ES-I3 (cell line): ENCODE measurements at regions not wholly inside any gene's neighbourhood (a gene's known extent, or its start where the extent isn't known, plus 50 kb on each side); places are given as distances from the start of the nearest gene placed in this dataset.

Experiments used
- H3K36me3 ChIP-seq: 2 replicates; pipeline ENCODE4 v1.6.1; 2013; ENCODE audit warnings: mild to moderate bottlenecking, low read length, control low read depth, moderate library complexity; ENCODE audit not compliant: insufficient read depth
- H3K4me1 ChIP-seq: 2 replicates; pipeline ENCODE4 v1.6.1; 2013; ENCODE audit warnings: mild to moderate bottlenecking, control low read depth, low read length; ENCODE audit not compliant: insufficient read depth
- H3K9ac ChIP-seq: 2 replicates; pipeline ENCODE4 v1.6.1; 2013; ENCODE audit warnings: low read depth, mild to moderate bottlenecking, low read length, moderate library complexity
- H3K9me3 ChIP-seq: 2 replicates; pipeline ENCODE4 v1.6.1; 2013; ENCODE audit warnings: mild to moderate bottlenecking, low read length, moderate library complexity; ENCODE audit not compliant: control insufficient read depth, insufficient read depth

DNA sequence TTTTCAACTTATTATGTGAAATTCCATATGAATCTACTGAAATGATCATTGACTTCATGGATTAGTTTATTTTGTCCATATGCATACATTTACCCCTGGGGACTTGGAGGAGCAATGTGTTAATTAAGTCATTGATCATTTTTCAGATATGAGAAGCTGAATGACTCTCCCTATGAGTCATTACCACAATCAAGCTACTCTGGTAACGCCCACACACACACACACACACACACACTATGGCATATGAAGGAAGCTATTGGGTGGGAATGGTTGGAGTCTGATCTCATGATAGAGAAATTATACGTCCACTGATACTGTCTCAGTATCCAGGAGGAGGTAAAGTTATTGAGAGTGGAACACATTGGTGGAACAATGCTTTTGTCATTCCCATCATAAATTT, 528.9 kb downstream of the AGTPBP1 start:
- Histone ChIP-seq H3K9me3 (no peaks in the 10 kb centered on the region), H3K4me1 (peaks cover 24% of the 10 kb centered on the region), H3K36me3 (no peaks in the 10 kb centered on the region), H3K9ac (no peak overlapping the region)

DNA sequence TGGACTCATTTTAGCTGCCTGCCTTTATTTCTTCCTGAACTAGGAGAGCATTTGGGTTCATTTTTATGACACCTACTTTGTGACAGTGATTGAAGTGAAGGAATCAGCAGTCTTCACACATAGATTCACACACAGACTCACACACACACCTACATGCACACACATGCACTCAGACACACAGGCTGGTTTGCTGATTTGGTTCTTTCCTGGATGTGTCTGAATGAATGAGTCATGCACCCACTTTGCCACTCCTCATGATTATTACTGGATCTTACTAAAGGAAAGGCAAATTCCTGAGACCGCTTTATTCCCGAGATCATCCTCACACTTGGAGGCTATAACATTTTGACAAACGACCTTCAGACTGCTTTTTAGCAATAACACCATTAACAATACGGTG, 529.5 kb downstream of the AGTPBP1 start:
- H3K9ac ChIP-seq = no peak overlapping the region
- H3K4me1 ChIP-seq = peaks cover 24% of the 10 kb centered on the region
- no peaks in the 10 kb centered on the region for H3K36me3 ChIP-seq
- H3K9me3 ChIP-seq = no peaks in the 10 kb centered on the region

DNA sequence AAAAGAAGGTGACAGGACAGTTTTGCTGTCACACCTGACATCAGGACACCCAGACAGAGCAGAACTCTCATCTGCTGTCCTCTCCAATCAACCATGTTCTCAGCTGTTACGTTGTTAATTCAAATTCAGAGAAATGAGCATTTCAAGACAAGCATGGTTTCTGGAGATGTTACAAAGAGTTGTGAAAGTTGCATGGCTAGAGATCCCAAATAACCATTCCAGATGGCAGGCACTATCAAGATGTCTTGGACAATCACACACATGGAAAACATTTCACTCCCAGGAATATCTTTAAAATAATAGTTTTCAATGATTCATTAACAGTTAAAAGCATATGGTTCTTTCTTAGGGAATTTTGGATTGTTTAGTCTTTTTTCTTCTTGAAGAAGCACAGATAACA, 533.1 kb downstream of the AGTPBP1 start:
- Histone ChIP-seq H3K4me1 (peaks cover 15% of the 10 kb centered on the region), H3K9me3 (no peaks in the 10 kb centered on the region), H3K36me3 (no peaks in the 10 kb centered on the region), H3K9ac (no peak overlapping the region)

DNA sequence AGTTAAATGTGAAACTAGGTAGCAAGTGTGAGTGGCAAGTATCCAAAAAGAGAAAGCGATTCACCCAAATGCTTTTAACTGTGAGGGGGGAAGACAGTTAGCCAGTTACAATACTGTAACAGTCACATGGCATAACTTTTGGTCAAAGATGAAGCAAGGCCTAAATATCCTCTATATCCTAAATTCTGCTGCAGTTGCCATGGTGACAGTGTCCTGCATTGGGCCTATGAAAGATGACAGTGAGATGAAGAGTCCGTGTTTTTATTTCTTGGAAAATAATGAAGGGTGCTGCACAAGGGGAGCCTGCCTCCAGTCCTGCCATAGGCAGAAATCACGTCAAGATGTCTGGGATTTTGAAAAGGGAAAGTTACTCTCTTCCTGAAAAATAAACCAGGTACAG, 534.6 kb downstream of the NTRK2 start:
- Histone ChIP-seq H3K9ac (no peak overlapping the region), H3K36me3 (no peaks in the 10 kb centered on the region), H3K9me3 (no peaks in the 10 kb centered on the region), H3K4me1 (no peaks in the 10 kb centered on the region)

GRCh38 chr9:85202596-85202995, 533.1 kb downstream of the NTRK2 start:
- Histone ChIP-seq H3K36me3 (no peaks in the 10 kb centered on the region), H3K4me1 (no peaks in the 10 kb centered on the region), H3K9ac (no peak overlapping the region), H3K9me3 (no peaks in the 10 kb centered on the region)

DNA sequence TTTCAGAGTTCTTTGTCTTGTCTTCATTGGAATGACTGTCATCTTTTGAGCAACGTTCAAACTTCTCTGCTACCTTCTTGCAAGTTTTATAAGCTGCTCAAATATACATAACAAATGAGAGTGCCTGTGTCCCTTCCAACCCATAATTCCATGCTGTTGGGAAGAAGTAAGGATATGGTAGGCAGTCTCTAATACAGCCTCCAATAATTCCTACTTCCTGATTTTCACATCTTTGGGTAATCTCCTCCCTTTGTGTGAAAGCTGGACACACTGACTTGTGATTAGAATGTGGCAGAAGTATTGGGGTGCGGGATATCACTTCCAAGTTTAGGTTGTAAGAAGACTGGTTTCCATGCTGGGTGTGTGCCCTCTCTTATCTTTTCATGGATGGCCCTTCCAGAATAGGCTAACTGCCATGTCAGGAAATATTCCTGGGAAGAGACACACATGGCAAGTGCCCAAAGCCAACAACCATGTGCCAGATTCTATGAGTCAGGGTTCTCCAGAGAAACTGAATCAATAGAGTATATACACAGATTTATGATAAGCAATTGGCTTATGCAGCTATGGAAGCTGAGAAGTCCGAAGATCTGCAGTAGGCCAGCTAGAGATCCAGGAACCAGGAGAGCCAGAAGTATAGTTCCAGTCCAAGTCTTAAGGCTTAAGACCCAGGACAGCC, 531.3 kb downstream of the NTRK2 start:
- Histone ChIP-seq H3K36me3 (no peaks in the 10 kb centered on the region), H3K9me3 (no peaks in the 10 kb centered on the region), H3K4me1 (no peaks in the 10 kb centered on the region), H3K9ac (no peak overlapping the region)

GRCh38 chr9:85199866-85200495, 530.5 kb downstream of the NTRK2 start:
- Histone ChIP-seq H3K9ac (no peak overlapping the region), H3K36me3 (no peaks in the 10 kb centered on the region), H3K9me3 (no peaks in the 10 kb centered on the region), H3K4me1 (no peaks in the 10 kb centered on the region)

DNA sequence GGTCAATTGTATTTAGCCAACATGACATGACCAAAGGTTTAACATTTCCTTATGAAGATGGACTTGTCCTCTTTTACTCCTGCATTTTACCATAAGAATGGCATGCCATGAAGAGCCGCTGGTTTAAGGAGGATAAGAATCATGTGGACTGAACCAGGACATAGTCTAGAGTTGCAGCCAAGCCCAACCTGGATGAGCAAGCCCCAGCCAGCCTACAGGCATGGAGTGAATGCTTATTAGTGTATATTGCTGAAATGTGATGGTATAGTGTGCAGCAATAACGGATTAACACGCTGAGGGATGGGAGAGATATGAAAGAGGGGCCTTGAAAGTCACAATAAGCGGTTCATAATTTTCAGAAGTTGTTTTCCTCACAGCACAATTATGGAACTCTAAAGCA, 523.2 kb downstream of the NTRK2 start:
- H3K9ac ChIP-seq = no peak overlapping the region
- H3K4me1 ChIP-seq = no peaks in the 10 kb centered on the region
- H3K9me3 ChIP-seq = no peaks in the 10 kb centered on the region
- H3K36me3 ChIP-seq = no peaks in the 10 kb centered on the region

DNA sequence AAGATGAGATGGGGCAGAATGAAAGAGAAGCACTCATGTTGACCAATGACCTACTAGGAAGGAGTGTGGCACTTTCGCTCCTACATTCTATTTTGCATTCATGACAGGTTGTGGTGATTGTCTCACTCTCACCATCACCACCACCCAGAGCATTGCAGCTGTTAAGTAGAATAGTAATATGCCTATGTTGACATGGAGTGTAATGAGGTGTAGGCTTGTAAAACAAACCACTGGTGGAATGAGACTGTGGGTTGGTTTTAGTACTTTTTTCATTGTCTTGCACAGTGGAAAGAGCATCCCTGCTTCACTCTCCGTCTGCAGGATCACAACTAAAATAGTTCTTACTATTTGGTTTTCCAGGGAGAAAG, 516.7 kb downstream of the NTRK2 start:
- H3K36me3 ChIP-seq = no peaks in the 10 kb centered on the region
- no peaks in the 10 kb centered on the region for H3K4me1 ChIP-seq
- no peak overlapping the region for H3K9ac ChIP-seq
- H3K9me3 ChIP-seq = no peaks in the 10 kb centered on the region

GRCh38 chr9:85185486-85186217, 516.1 kb downstream of the NTRK2 start:
- Histone ChIP-seq H3K9ac (no peak overlapping the region), H3K9me3 (no peaks in the 10 kb centered on the region), H3K4me1 (no peaks in the 10 kb centered on the region), H3K36me3 (no peaks in the 10 kb centered on the region)

DNA sequence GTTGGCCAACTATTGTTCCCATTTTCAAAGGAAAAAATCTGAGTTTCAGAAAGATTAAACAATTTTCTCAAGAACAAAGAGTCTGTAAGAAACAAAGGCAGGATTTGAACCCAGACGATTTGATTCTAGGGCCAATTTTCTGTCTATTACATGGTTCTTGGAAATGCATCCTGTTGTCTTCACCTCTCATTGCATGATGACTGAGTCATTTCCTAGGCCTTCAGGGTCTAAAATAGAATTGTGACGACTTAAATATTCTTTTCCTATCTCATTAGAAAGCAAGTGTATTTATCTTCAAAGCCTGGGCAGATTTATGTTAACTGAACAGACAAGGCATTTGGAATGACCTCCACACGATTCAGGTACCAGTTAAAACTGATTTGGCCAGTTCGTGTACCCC, 512.9 kb downstream of the NTRK2 start:
- H3K4me1 ChIP-seq = peaks cover 8% of the 10 kb centered on the region; the same call in 1 of the 2 replicates
- no peak overlapping the region for H3K9ac ChIP-seq
- H3K36me3 ChIP-seq = no peaks in the 10 kb centered on the region
- H3K9me3 ChIP-seq = no peaks in the 10 kb centered on the region

GRCh38 chr9:85178474-85178873, 508.9 kb downstream of the NTRK2 start:
- Histone ChIP-seq H3K4me1 (peaks cover 8% of the 10 kb centered on the region; the same call in 1 of the 2 replicates), H3K9me3 (no peaks in the 10 kb centered on the region), H3K9ac (no peak overlapping the region), H3K36me3 (no peaks in the 10 kb centered on the region)

DNA sequence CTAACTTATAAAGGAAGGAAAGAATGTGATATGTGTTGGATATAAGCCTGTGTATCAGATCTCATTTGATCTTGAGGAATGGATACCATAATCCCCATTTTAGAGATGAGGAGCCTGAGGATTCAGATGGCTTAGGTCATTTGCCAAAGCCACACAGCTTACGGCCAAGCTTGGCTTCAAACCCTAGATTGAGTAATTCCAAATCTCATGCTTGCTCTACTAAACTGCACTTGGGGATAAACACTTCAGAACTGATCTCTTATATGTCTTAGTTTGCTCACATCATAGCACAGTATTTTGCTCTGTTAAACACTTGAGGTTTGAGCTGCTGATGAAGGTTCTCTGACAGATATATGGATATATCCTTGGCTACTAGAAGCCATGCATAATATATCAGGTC, 504.4 kb downstream of the NTRK2 start:
- Histone ChIP-seq H3K9ac (no peak overlapping the region), H3K4me1 (peaks cover 8% of the 10 kb centered on the region; the same call in 1 of the 2 replicates), H3K9me3 (no peaks in the 10 kb centered on the region), H3K36me3 (no peaks in the 10 kb centered on the region)

GRCh38 chr9:85172001-85172978, 502.8 kb downstream of the NTRK2 start:
- Histone ChIP-seq H3K9me3 (no peaks in the 10 kb centered on the region), H3K36me3 (no peaks in the 10 kb centered on the region), H3K9ac (no peak overlapping the region), H3K4me1 (no peaks in the 10 kb centered on the region)
